GM19023 (cell line): ENCODE measurements at regions not wholly inside any gene's neighbourhood (a gene's known extent, or its start where the extent isn't known, plus 50 kb on each side); places are given as distances from the start of the nearest gene placed in this dataset.
"Not testable (repeated sequence)": the region's sequence is repeated elsewhere in the genome, so short reads cannot be mapped to it uniquely, and the experiment has no call there.

Source experiments
- ATAC-seq: cut with Tn5 transposase; IDR thresholded peaks from one replicate; pipeline ENCODE4 v1.9.1; 2021; ENCODE audit warnings: mild to moderate bottlenecking, moderate library complexity; ENCODE audit not compliant: unreplicated experiment

- ATAC-seq = no peak
Observed at GRCh38 chr4:117533501-117533900, 448.1 kb upstream of the TRAM1L1 start.

- ATAC-seq = no peak
Observed at GRCh38 chr4:117545039-117545438, 459.7 kb upstream of the TRAM1L1 start.

GRCh38 chr4:117549524-117549923 is 464.1 kb upstream of the TRAM1L1 start:
- ATAC-seq = no peak

- no peak for ATAC-seq
Observed at GRCh38 chr4:117550085-117550484, 464.7 kb upstream of the TRAM1L1 start.

- no peak for ATAC-seq
Observed at GRCh38 chr4:117560329-117560728, 474.0 kb upstream of the NDST3 start.

GRCh38 chr4:117574085-117574484 is 460.2 kb upstream of the NDST3 start:
- ATAC-seq = no peak

- no peak for ATAC-seq
Observed at GRCh38 chr4:117575850-117576249, 458.4 kb upstream of the NDST3 start.

- ATAC-seq = no peak
Observed at GRCh38 chr4:117577686-117578311, 456.5 kb upstream of the NDST3 start.

- ATAC-seq = no peak
Observed at GRCh38 chr4:117588771-117589170, 445.5 kb upstream of the NDST3 start.

GRCh38 chr4:117596917-117597480 is 437.3 kb upstream of the NDST3 start:
- no peak for ATAC-seq

- not testable (repeated sequence) for ATAC-seq
Observed at GRCh38 chr4:117599393-117599792, 434.9 kb upstream of the NDST3 start.

- ATAC-seq = not testable (repeated sequence)
Observed at GRCh38 chr4:117600936-117601335, 433.4 kb upstream of the NDST3 start.

- no peak for ATAC-seq
Observed at GRCh38 chr4:117610706-117611308, 423.5 kb upstream of the NDST3 start.

GRCh38 chr4:117621673-117622072 is 412.6 kb upstream of the NDST3 start:
- ATAC-seq = no peak

- no peak for ATAC-seq
Observed at GRCh38 chr4:117623326-117623725, 411.0 kb upstream of the NDST3 start.

GRCh38 chr4:117626664-117627063 is 407.6 kb upstream of the NDST3 start:
- no peak for ATAC-seq

- ATAC-seq = no peak
Observed at GRCh38 chr4:117634716-117635115, 399.6 kb upstream of the NDST3 start.

GRCh38 chr4:117637347-117637746 is 396.9 kb upstream of the NDST3 start:
- no peak for ATAC-seq

- ATAC-seq = no peak
Observed at GRCh38 chr4:117640836-117641235, 393.4 kb upstream of the NDST3 start.

GRCh38 chr4:117641519-117641918 is 392.8 kb upstream of the NDST3 start:
- no peak for ATAC-seq

- no peak for ATAC-seq
Observed at GRCh38 chr4:117654079-117654478, 380.2 kb upstream of the NDST3 start.

- no peak for ATAC-seq
Observed at GRCh38 chr4:117660668-117661067, 373.6 kb upstream of the NDST3 start.
